ENCODE measurements at regions not wholly inside any gene's neighbourhood (a gene's known extent, or its start where the extent isn't known, plus 50 kb on each side); places are given as distances from the start of the nearest gene placed in this dataset.

- Mint-ChIP-seq H3K27ac (no peak overlapping the region), H3K36me3 (ENCODE audit: insufficient read depth in 1 of 3, low read depth in 3 of 3) (no peaks in the 10 kb centered on the region), H3K4me1 (no peaks in the 10 kb centered on the region), H3K4me3 (no peak overlapping the region), H3K9me3 (peaks cover 0 to 4% of the 10 kb centered on the region in 2 experiments; a peak in 1 of 5 replicates), H3K27me3 (ENCODE audit: low read depth) (peaks cover 3% of the 10 kb centered on the region)
- H3K9ac ChIP-seq (ENCODE audit: extremely low read depth, insufficient read length, low read length), result no peak overlapping the region
- DNase-seq, result no peak
- no peaks in the 10 kb centered on the region for H3K27me3 ChIP-seq (ENCODE audit: insufficient read depth, low read length)
- no peak overlapping the region for H3K23ac ChIP-seq (ENCODE audit: insufficient read length, low read depth, low read length)
- H2AK5ac ChIP-seq (ENCODE audit: insufficient read length, low read length), result no peak overlapping the region
- H2BK120ac ChIP-seq (ENCODE audit: low read depth, low read length, poor library complexity, severe bottlenecking), result no peak overlapping the region
- H4K8ac ChIP-seq (replicated peaks; ENCODE audit: insufficient read length, low read depth, low read length), result no peak overlapping the region
- H3K56ac ChIP-seq (ENCODE audit: insufficient read length, low read depth, low read length), result no peak overlapping the region
- no peak for TF ChIP-seq CTCF (conservative IDR thresholded peaks at IDR 0.05)
- no peaks in the 10 kb centered on the region for H3K9me3 ChIP-seq (ENCODE audit: control insufficient read depth, low read depth, low read length)
- H3K4ac ChIP-seq (ENCODE audit: low read depth, low read length), result no peak overlapping the region
- H2BK15ac ChIP-seq (ENCODE audit: low read depth, low read length), result no peak overlapping the region
- no peaks in the 10 kb centered on the region for H4K20me1 ChIP-seq (ENCODE audit: control insufficient read depth, insufficient read depth, insufficient read length)
- H3K23me2 ChIP-seq (ENCODE audit: insufficient read length, low read depth, low read length, poor library complexity, severe bottlenecking), result no peaks in the 10 kb centered on the region
- H4K5ac ChIP-seq (ENCODE audit: insufficient read length, low read depth, low read length), result no peak overlapping the region
- no peaks in the 10 kb centered on the region; the same call in 1 of the 2 replicates for H3K4me1 ChIP-seq (ENCODE audit: insufficient read depth, low read length)
- no peak overlapping the region for H3T11ph ChIP-seq (ENCODE audit: low read length)
- no peaks in the 10 kb centered on the region for H3K79me1 ChIP-seq (ENCODE audit: insufficient read depth, low read depth, low read length, poor library complexity, severe bottlenecking)
- no peak overlapping the region for H3K14ac ChIP-seq (ENCODE audit: insufficient read depth, low read length)
- H2BK12ac ChIP-seq (ENCODE audit: insufficient read length, low read depth, low read length), result no peak overlapping the region
- H3K18ac ChIP-seq (ENCODE audit: insufficient read length, low read depth, low read length), result no peak overlapping the region
- H2BK5ac ChIP-seq (ENCODE audit: insufficient read length, low read length), result no peak overlapping the region
- H3K27ac ChIP-seq (ENCODE audit: insufficient read length, low read depth, low read length), result no peak overlapping the region
- no peak overlapping the region for H3K4me2 ChIP-seq (ENCODE audit: insufficient read depth, insufficient read length, low read length)
- WGBS (ENCODE audit: extremely low coverage, insufficient read length, low lambda C conversion rate), result no CpG with 5 or more reads among the region's 2 CpGs
- no peaks in the 10 kb centered on the region for H3K79me2 ChIP-seq (ENCODE audit: insufficient read depth, low read length)
- no peak overlapping the region for H4K91ac ChIP-seq (ENCODE audit: insufficient read length, low read depth, low read length)
- no peak overlapping the region for H2AFZ ChIP-seq (ENCODE audit: low read length)
- no peak overlapping the region for H2BK20ac ChIP-seq (ENCODE audit: low read depth, low read length, poor library complexity, severe bottlenecking)
Observed at GRCh38 chr10:131615150-131615549, 285.7 kb upstream of the PPP2R2D start.
